DND-41 (cell line): ENCODE measurements at regions not wholly inside any gene's neighbourhood (a gene's known extent, or its start where the extent isn't known, plus 50 kb on each side); places are given as distances from the start of the nearest gene placed in this dataset.

Source experiments
- EZH2 ChIP-seq: IDR thresholded peaks from 3 replicates; pipeline ENCODE4 v1.6.1; 2012; ENCODE audit warnings: borderline replicate concordance, low read depth, mild to moderate bottlenecking, moderate library complexity, low read length, inconsistent platforms; ENCODE audit not compliant: severe bottlenecking
- TF ChIP-seq, protein P1 (sequence below): IDR thresholded peaks from 2 replicates; pipeline ENCODE4 v1.5.1; 2012; ENCODE audit warnings: borderline replicate concordance, low read length, moderate library complexity, mild to moderate bottlenecking; ENCODE audit not compliant: poor library complexity, severe bottlenecking; ENCODE audit errors: extremely low read depth

DNA sequence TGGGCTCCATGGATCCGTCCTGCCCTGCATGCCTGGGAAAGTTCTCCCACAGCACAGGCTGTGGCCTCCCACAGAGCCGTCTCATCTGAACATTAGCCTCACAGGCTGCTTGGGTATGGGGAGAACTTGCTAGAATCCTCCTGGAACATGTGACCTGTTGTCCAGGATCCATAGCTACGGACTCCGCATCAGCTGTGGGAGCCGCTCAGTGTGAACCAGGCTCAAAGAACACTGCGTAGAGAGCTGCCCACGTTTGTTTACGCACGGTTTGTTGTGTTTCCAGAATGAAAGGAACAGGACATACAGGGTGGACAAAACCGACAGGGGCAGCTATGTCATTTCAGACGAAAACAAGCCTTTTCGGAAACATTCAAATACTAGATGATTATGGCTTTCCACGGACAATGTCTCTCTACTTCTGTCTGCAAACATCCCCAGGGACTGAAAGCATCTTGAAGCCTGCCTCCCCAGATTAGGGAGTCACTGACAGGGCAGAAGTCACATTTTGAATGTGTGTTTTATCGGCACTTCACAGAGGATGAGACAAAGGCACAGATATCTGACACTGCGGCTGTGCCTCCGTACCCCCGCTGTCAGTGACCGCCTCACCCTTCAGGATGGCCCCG, 390.3 kb downstream of the GADD45G start:
- TF ChIP-seq, protein P1, sequence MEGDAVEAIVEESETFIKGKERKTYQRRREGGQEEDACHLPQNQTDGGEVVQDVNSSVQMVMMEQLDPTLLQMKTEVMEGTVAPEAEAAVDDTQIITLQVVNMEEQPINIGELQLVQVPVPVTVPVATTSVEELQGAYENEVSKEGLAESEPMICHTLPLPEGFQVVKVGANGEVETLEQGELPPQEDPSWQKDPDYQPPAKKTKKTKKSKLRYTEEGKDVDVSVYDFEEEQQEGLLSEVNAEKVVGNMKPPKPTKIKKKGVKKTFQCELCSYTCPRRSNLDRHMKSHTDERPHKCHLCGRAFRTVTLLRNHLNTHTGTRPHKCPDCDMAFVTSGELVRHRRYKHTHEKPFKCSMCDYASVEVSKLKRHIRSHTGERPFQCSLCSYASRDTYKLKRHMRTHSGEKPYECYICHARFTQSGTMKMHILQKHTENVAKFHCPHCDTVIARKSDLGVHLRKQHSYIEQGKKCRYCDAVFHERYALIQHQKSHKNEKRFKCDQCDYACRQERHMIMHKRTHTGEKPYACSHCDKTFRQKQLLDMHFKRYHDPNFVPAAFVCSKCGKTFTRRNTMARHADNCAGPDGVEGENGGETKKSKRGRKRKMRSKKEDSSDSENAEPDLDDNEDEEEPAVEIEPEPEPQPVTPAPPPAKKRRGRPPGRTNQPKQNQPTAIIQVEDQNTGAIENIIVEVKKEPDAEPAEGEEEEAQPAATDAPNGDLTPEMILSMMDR = no peak
- no peak for TF ChIP-seq EZH2
